GM23338 (cell line): ENCODE measurements at regions not wholly inside any gene's neighbourhood (a gene's known extent, or its start where the extent isn't known, plus 50 kb on each side); places are given as distances from the start of the nearest gene placed in this dataset.

Experiments used
- CREB1 ChIP-seq: fragments of 250-450 bp; sonication (Bioruptor Pico); IDR thresholded peaks from 2 replicates; pipeline ENCODE4 v1.5.0; 2020; ENCODE audit warnings: low read depth, mild to moderate bottlenecking, moderate library complexity
- CTCF ChIP-seq, 2 experiments: fragments of 200-600 bp in 1 of 2; sonication (generic) in 1 of 2; conservative IDR thresholded peaks; 2 replicates each; pipeline versions ENCODE4 v1.5.1 to v1.6.1; 2016 to 2017; ENCODE audit warnings: antibody characterized with exemption in 2 of 2, low read depth in 2 of 2, mild to moderate bottlenecking in 2 of 2, moderate library complexity in 1 of 2
- EZH2 ChIP-seq: fragments of 200-600 bp; sonication (generic); IDR thresholded peaks from one replicate; pipeline ENCODE4 v1.8.0; 2017; ENCODE audit warnings: antibody characterized with exemption, mild to moderate bottlenecking, low read depth; ENCODE audit not compliant: unreplicated experiment
- EZH2phosphoT487 ChIP-seq: fragments of 200-600 bp; sonication (generic); IDR thresholded peaks from one replicate; pipeline ENCODE4 v1.8.1; 2018; ENCODE audit warnings: antibody characterized with exemption; ENCODE audit not compliant: unreplicated experiment
- NANOG ChIP-seq: IDR thresholded peaks from 2 replicates; pipeline ENCODE4 v1.6.1; 2016; ENCODE audit warnings: antibody characterized with exemption, borderline replicate concordance
- POLR2AphosphoS5 ChIP-seq: IDR thresholded peaks from 2 replicates; pipeline ENCODE4 v1.6.1; 2016; ENCODE audit warnings: antibody characterized with exemption, low read depth
- REST ChIP-seq: IDR thresholded peaks from one replicate; pipeline ENCODE4 v1.6.1; 2018; ENCODE audit warnings: antibody characterized with exemption; ENCODE audit not compliant: unreplicated experiment
- ZNF114 ChIP-seq: fragments of 250-450 bp; sonication (Bioruptor Pico); IDR thresholded peaks from 2 replicates; pipeline ENCODE4 v1.5.0; 2020; ENCODE audit warnings: mild to moderate bottlenecking, moderate library complexity

GRCh38 chr18:3388323-3388722, 61.6 kb upstream of the TGIF1 start:
- TF ChIP-seq CTCF (conservative IDR thresholded peaks at IDR 0.05; ENCODE audit: low read depth in 2 of 2) = no peak
- no peak for TF ChIP-seq POLR2AphosphoS5
- TF ChIP-seq ZNF114 (CRISPR knock-in tag) = no peak
- TF ChIP-seq CREB1 (CRISPR knock-in tag) = no peak
- TF ChIP-seq NANOG = no peak
- TF ChIP-seq EZH2 = no peak
- no peak for TF ChIP-seq EZH2phosphoT487
- no peak for TF ChIP-seq REST
